Endodermal cell (in vitro differentiated cells): ENCODE measurements at regions not wholly inside any gene's neighbourhood (a gene's known extent, or its start where the extent isn't known, plus 50 kb on each side); places are given as distances from the start of the nearest gene placed in this dataset.

Source experiments
- DNase-seq: peaks from one replicate; pipeline ENCODE4 v3.0.0-alpha.2; 2017
- H3K27ac ChIP-seq: 2 replicates; pipeline ENCODE4 v1.5.1; 2013; ENCODE audit warnings: mild to moderate bottlenecking, low read depth, low read length, moderate library complexity
- H3K27me3 ChIP-seq: 2 replicates; pipeline ENCODE4 v1.6.1; 2013; ENCODE audit warnings: mild to moderate bottlenecking, low read length, moderate library complexity; ENCODE audit not compliant: insufficient read depth, control insufficient read depth, poor library complexity, severe bottlenecking
- H3K36me3 ChIP-seq: 2 replicates; pipeline ENCODE4 v1.7.0; 2013; ENCODE audit warnings: mild to moderate bottlenecking, low read length, moderate library complexity; ENCODE audit not compliant: control insufficient read depth, insufficient read depth
- H3K4me1 ChIP-seq: one replicate; pipeline ENCODE4 v1.7.0; 2013; ENCODE audit warnings: low read length; ENCODE audit not compliant: control insufficient read depth, insufficient read depth
- H3K4me3 ChIP-seq: 2 replicates; pipeline ENCODE4 v1.5.1; 2013; ENCODE audit warnings: mild to moderate bottlenecking, low read length, moderate library complexity
- H3K9ac ChIP-seq: 2 replicates; pipeline ENCODE4 v1.6.1; 2013; ENCODE audit warnings: mild to moderate bottlenecking, low read length, moderate library complexity; ENCODE audit not compliant: poor library complexity, severe bottlenecking; ENCODE audit errors: extremely low read depth
- H3K9me3 ChIP-seq: 2 replicates; pipeline ENCODE4 v1.6.1; 2013; ENCODE audit warnings: mild to moderate bottlenecking, low read length, moderate library complexity; ENCODE audit not compliant: control insufficient read depth
- H3K27ac Mint-ChIP-seq: 2 replicates; pipeline ENCODE4 v1.8.0; 2020; ENCODE audit warnings: mixed read lengths
- H3K27me3 Mint-ChIP-seq: 2 replicates; pipeline ENCODE4 v1.8.0; 2021; ENCODE audit warnings: mild to moderate bottlenecking, mixed read lengths; ENCODE audit not compliant: insufficient read depth
- H3K36me3 Mint-ChIP-seq: 2 replicates; pipeline ENCODE4 v1.8.0; 2020; ENCODE audit warnings: low read depth, mixed read lengths
- H3K4me1 Mint-ChIP-seq: 2 replicates; pipeline ENCODE4 v1.8.0; 2020; ENCODE audit warnings: mixed read lengths
- H3K4me3 Mint-ChIP-seq: 2 replicates; pipeline ENCODE4 v1.8.0; 2020; ENCODE audit warnings: mild to moderate bottlenecking, moderate library complexity, mixed read lengths
- H3K9me3 Mint-ChIP-seq: 2 replicates; pipeline ENCODE4 v1.8.0; 2020; ENCODE audit warnings: mild to moderate bottlenecking, mixed read lengths
- CTCF ChIP-seq: fragments of 200-600 bp; sonication (generic); conservative IDR thresholded peaks from 2 replicates; pipeline ENCODE4 v1.5.0; 2021; ENCODE audit warnings: antibody characterized with exemption, mild to moderate bottlenecking
- WGBS, 2 experiments: methylation state at CpG; one replicate each; pipeline versions ENCODE4 v1.1.5 to v1.1.7; 2013; ENCODE audit warnings: missing lambda C conversion rate in 2 of 2, mixed read lengths in 1 of 2; ENCODE audit not compliant: insufficient coverage in 1 of 2, insufficient read length in 1 of 2; 5-methylcytosine and 5-hydroxymethylcytosine counted together

GRCh38 chr18:59959606-59960005 lies 59.8 kb downstream of the PMAIP1 start:
- Histone ChIP-seq H3K27ac (no peak overlapping the region), H3K4me1 (no peaks in the 10 kb centered on the region), H3K9ac (no peak overlapping the region), H3K4me3 (no peak overlapping the region), H3K36me3 (no peaks in the 10 kb centered on the region), H3K9me3 (no peaks in the 10 kb centered on the region), H3K27me3 (no peaks in the 10 kb centered on the region)
- no peaks in the 10 kb centered on the region for H3K27me3 Mint-ChIP-seq
- H3K36me3 Mint-ChIP-seq: no peaks in the 10 kb centered on the region
- 84 to 100% methylated on average over 2 of the region's 2 CpGs for WGBS, 2 experiments
- no peak for DNase-seq
- TF ChIP-seq CTCF: no peak
- peaks cover 14% of the 10 kb centered on the region for H3K4me1 Mint-ChIP-seq
- H3K27ac Mint-ChIP-seq: no peak overlapping the region
- no peak overlapping the region for H3K4me3 Mint-ChIP-seq
- H3K9me3 Mint-ChIP-seq: no peaks in the 10 kb centered on the region

GRCh38 chr18:59959073-59959472 lies 59.3 kb downstream of the PMAIP1 start:
- Histone ChIP-seq H3K9ac (no peak overlapping the region), H3K27me3 (no peaks in the 10 kb centered on the region), H3K27ac (no peak overlapping the region), H3K36me3 (no peaks in the 10 kb centered on the region), H3K9me3 (no peaks in the 10 kb centered on the region), H3K4me1 (no peaks in the 10 kb centered on the region), H3K4me3 (no peak overlapping the region)
- H3K27ac Mint-ChIP-seq: no peak overlapping the region
- no peaks in the 10 kb centered on the region for H3K36me3 Mint-ChIP-seq
- peaks cover 13% of the 10 kb centered on the region for H3K4me1 Mint-ChIP-seq
- H3K9me3 Mint-ChIP-seq: no peaks in the 10 kb centered on the region
- TF ChIP-seq CTCF: no peak
- no peaks in the 10 kb centered on the region for H3K27me3 Mint-ChIP-seq
- no peak for DNase-seq
- no CpG with 5 or more reads among the region's 3 CpGs for WGBS, 2 experiments
- H3K4me3 Mint-ChIP-seq: no peak overlapping the region

- no peak for TF ChIP-seq CTCF
- H3K27me3 ChIP-seq: no peaks in the 10 kb centered on the region
- no peak overlapping the region for H3K9ac ChIP-seq
- H3K4me1 Mint-ChIP-seq: peaks cover 9% of the 10 kb centered on the region
- no peak overlapping the region for H3K27ac ChIP-seq
- no peaks in the 10 kb centered on the region for H3K4me1 ChIP-seq
- no peaks in the 10 kb centered on the region for H3K36me3 ChIP-seq
- H3K4me3 ChIP-seq: no peak overlapping the region
- no peaks in the 10 kb centered on the region for H3K27me3 Mint-ChIP-seq
- H3K36me3 Mint-ChIP-seq: no peaks in the 10 kb centered on the region
- no peak overlapping the region for H3K4me3 Mint-ChIP-seq
- 79 to 87% methylated on average over 2 of the region's 2 CpGs for WGBS, 2 experiments
- no peaks in the 10 kb centered on the region for H3K9me3 Mint-ChIP-seq
- no peak for DNase-seq
- H3K9me3 ChIP-seq: no peaks in the 10 kb centered on the region
- no peak overlapping the region for H3K27ac Mint-ChIP-seq
Measured at GRCh38 chr18:59957957-59958356, 58.2 kb downstream of the PMAIP1 start.
